ENCODE measurements at regions not wholly inside any gene's neighbourhood (a gene's known extent, or its start where the extent isn't known, plus 50 kb on each side); places are given as distances from the start of the nearest gene placed in this dataset.

DNA sequence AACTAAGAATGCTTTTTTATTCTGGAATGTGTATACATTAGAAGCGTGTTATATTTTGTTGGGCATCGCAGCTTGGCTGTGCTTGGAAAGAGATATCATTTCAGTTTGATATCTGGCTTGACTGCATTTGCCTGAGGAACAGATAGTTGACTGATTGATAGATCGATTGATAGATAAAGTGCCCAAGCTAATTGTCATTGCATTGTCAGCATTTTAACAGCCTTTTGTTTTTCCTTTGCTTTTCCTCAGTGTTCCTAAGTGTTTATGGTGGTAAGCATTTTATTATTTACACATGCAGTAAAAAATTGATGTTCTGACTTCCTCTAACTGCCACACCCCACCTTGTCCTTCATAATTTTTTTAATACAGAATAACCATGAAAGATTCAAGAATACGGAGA is 180.9 kb upstream of the GRIK2 start:
- H3K4me1 ChIP-seq, result no peaks in the 10 kb centered on the region
- no peaks in the 10 kb centered on the region for H3K9me3 ChIP-seq
- H3K27ac ChIP-seq, result no peak overlapping the region
- H3K4me3 ChIP-seq, result no peak overlapping the region
- no peak for TF ChIP-seq POLR2A (IDR thresholded peaks at IDR 0.05)
- no peak for TF ChIP-seq EP300 (IDR thresholded peaks at IDR 0.05)
- no peak for TF ChIP-seq POLR2AphosphoS5 (IDR thresholded peaks at IDR 0.05)
- TF ChIP-seq, protein P1, sequence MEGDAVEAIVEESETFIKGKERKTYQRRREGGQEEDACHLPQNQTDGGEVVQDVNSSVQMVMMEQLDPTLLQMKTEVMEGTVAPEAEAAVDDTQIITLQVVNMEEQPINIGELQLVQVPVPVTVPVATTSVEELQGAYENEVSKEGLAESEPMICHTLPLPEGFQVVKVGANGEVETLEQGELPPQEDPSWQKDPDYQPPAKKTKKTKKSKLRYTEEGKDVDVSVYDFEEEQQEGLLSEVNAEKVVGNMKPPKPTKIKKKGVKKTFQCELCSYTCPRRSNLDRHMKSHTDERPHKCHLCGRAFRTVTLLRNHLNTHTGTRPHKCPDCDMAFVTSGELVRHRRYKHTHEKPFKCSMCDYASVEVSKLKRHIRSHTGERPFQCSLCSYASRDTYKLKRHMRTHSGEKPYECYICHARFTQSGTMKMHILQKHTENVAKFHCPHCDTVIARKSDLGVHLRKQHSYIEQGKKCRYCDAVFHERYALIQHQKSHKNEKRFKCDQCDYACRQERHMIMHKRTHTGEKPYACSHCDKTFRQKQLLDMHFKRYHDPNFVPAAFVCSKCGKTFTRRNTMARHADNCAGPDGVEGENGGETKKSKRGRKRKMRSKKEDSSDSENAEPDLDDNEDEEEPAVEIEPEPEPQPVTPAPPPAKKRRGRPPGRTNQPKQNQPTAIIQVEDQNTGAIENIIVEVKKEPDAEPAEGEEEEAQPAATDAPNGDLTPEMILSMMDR (IDR thresholded peaks at IDR 0.05), result no peak
- no peaks in the 10 kb centered on the region for H3K27me3 ChIP-seq
- intact Hi-C loops (cut with DNase I; ENCODE audit: low total_unique reads), result no loop called here
- DNase-seq, result no peak
- WGBS, 5 donors, result 67 to 85% (median 81%) methylated on average over 4 of the region's 4 CpGs
- no peaks in the 10 kb centered on the region for H3K36me3 ChIP-seq

DNA sequence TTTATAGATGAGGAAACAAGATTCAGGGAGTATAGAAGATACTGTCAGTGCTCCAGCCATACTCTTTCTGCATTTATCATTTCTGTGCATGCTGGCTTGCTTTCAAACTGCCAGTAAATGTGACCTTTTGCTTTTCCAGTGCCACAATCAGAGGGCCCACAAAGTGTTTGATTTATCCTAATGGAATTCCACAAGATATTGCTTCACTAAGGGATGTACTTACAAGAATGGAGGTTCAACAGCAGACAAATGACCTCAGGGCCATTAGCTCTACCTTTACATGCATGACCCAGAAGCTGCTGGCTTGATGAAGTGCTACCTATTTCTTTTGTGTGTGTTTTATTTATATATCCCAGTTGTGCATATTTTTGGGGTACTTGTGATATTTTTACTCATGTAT is 171.5 kb upstream of the GRIK2 start:
- no peak overlapping the region for H3K27ac ChIP-seq
- no peak for DNase-seq
- no peaks in the 10 kb centered on the region for H3K4me1 ChIP-seq
- H3K27me3 ChIP-seq, result no peaks in the 10 kb centered on the region
- TF ChIP-seq, protein P1 (IDR thresholded peaks at IDR 0.05), result no peak
- no peak for TF ChIP-seq POLR2AphosphoS5 (IDR thresholded peaks at IDR 0.05)
- no peak for TF ChIP-seq POLR2A (IDR thresholded peaks at IDR 0.05)
- no peak for TF ChIP-seq EP300 (IDR thresholded peaks at IDR 0.05)
- H3K9me3 ChIP-seq, result peaks cover 0 to 38% (median 21%) of the 10 kb centered on the region in 4 donors
- H3K36me3 ChIP-seq, result no peaks in the 10 kb centered on the region
- no peak overlapping the region for H3K4me3 ChIP-seq
- intact Hi-C loops (cut with DNase I; ENCODE audit: low total_unique reads), result no loop called here

DNA sequence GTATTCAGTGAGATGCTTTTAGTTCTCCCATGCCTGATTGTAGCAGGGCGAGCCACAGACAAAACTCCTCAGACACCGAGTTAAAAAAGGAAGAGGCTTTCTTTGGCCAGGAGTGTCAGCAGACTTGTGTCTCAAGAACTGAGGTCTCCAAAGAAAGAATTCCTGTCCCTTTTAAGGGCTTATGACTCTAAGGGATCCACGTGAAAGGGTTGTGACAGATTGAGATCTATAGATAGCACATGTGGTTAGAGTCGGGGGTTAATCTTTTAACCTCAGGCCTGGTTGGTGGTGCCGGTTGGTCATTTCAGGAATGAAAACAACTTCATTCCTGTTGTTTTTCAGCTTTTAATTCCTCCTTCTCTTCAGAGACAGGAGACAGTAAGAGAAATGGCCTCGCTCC is 168.8 kb upstream of the GRIK2 start:
- TF ChIP-seq POLR2A (IDR thresholded peaks at IDR 0.05) (no peak), POLR2AphosphoS5 (IDR thresholded peaks at IDR 0.05) (no peak), EP300 (IDR thresholded peaks at IDR 0.05) (no peak)
- TF ChIP-seq, protein P1 (IDR thresholded peaks at IDR 0.05), result no peak
- WGBS, 5 donors, result 85 to 90% (median 89%) methylated on average over 6 of the region's 6 CpGs
- intact Hi-C loops (cut with DNase I; ENCODE audit: low total_unique reads), result no loop called here

DNA sequence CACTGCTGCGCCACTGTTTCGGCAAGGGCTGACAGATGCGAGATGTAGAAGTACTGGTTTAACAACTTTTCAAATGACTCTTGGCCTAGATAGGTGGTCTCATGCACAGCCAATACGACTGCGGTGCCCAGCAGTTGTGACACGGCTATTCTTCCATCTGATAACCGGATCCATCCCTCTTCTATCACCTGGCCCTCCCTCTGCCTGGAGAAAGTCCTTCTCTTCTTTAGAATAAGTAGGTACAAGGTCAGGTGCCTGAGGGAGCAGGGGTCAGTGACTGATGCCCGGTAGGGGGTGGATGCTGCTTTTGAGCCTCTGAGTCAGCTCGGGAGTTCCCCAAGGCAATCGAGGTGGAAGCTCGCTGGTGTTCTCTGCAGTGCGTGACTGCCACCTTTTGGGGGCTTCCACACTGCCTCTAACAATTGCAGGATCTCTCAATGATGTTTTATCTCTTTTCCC is 166.8 kb upstream of the GRIK2 start:
- H3K4me1 ChIP-seq, result no peaks in the 10 kb centered on the region
- no peak for TF ChIP-seq POLR2AphosphoS5 (IDR thresholded peaks at IDR 0.05)
- no peak for TF ChIP-seq POLR2A (IDR thresholded peaks at IDR 0.05)
- TF ChIP-seq EP300 (IDR thresholded peaks at IDR 0.05), result no peak
- TF ChIP-seq, protein P1 (IDR thresholded peaks at IDR 0.05), result no peak
- 52 to 68% (median 54%) methylated on average over 12 of the region's 12 CpGs for WGBS, 5 donors
- no peak overlapping the region for H3K27ac ChIP-seq
- peaks cover 0 to 47% (median 25%) of the 10 kb centered on the region in 4 donors for H3K9me3 ChIP-seq
- H3K4me3 ChIP-seq, result no peak overlapping the region
- intact Hi-C loops (cut with DNase I; ENCODE audit: low total_unique reads), result no loop called here
- DNase-seq, result no peak
- no peaks in the 10 kb centered on the region for H3K36me3 ChIP-seq
- no peaks in the 10 kb centered on the region for H3K27me3 ChIP-seq

More for the DNA sequence above, 168.8 kb upstream of the GRIK2 start:
- no peak for DNase-seq
- no peak overlapping the region for H3K27ac ChIP-seq
- peaks cover 0 to 39% (median 21%) of the 10 kb centered on the region in 4 donors for H3K9me3 ChIP-seq
- H3K27me3 ChIP-seq, result no peaks in the 10 kb centered on the region
- no peaks in the 10 kb centered on the region for H3K36me3 ChIP-seq
- no peaks in the 10 kb centered on the region for H3K4me1 ChIP-seq
- H3K4me3 ChIP-seq, result no peak overlapping the region
